ENCODE measurements at regions not wholly inside any gene's neighbourhood (a gene's known extent, or its start where the extent isn't known, plus 50 kb on each side); places are given as distances from the start of the nearest gene placed in this dataset.

DNA sequence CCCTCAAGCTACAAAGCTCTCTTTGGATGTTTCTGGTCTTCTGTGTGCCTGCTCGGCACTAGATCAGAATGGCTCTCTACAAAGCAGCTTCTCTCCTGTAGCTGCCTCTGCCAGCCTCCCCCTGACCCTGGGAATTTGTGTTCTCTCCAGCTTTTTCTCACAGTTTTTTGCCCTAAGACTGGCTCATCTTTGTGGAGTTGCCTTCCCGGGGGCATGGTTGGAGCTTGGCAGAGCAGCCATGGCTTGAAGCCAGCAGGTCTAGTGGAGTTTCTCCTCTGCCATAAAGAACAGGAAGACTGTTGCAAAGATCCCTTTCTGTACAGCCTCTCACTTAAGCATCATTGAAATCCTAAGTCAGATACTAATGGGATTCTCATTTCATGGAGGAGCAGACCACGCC, 163.3 kb upstream of the MAMLD1 start (continued):
- TF ChIP-seq, protein P1, sequence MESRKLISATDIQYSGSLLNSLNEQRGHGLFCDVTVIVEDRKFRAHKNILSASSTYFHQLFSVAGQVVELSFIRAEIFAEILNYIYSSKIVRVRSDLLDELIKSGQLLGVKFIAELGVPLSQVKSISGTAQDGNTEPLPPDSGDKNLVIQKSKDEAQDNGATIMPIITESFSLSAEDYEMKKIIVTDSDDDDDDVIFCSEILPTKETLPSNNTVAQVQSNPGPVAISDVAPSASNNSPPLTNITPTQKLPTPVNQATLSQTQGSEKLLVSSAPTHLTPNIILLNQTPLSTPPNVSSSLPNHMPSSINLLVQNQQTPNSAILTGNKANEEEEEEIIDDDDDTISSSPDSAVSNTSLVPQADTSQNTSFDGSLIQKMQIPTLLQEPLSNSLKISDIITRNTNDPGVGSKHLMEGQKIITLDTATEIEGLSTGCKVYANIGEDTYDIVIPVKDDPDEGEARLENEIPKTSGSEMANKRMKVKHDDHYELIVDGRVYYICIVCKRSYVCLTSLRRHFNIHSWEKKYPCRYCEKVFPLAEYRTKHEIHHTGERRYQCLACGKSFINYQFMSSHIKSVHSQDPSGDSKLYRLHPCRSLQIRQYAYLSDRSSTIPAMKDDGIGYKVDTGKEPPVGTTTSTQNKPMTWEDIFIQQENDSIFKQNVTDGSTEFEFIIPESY (IDR thresholded peaks at IDR 0.05): no peak

DNA sequence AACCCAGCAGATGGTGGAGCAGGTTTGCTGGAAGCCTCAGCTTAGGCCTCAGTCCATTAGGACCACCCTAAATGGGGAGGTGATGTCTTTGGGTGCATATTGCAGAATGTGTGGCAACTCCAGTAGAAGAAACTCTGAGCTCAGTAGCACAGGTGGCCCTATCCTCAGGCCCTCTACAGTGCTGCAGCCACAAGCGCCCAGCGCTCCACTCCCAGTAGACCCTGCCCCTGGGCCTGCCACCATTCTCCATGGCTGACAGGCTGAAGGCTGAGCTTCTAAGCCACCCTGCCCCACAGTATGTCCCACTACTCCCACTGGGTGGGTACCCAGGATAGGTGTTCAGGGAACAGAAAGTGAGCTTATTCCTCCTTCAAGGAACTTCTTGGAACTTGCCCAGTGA, 162.8 kb upstream of the MAMLD1 start:
- TF ChIP-seq, protein P2, sequence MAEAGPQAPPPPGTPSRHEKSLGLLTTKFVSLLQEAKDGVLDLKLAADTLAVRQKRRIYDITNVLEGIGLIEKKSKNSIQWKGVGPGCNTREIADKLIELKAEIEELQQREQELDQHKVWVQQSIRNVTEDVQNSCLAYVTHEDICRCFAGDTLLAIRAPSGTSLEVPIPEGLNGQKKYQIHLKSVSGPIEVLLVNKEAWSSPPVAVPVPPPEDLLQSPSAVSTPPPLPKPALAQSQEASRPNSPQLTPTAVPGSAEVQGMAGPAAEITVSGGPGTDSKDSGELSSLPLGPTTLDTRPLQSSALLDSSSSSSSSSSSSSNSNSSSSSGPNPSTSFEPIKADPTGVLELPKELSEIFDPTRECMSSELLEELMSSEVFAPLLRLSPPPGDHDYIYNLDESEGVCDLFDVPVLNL (IDR thresholded peaks at IDR 0.05; ENCODE audit: low read depth, low read length): no peak
- no peak for TF ChIP-seq EGR1 (IDR thresholded peaks at IDR 0.05; ENCODE audit: borderline replicate concordance in 1 of 2, low read depth in 2 of 2, low read length in 2 of 2)
- TF ChIP-seq SMARCA5 (IDR thresholded peaks at IDR 0.05): no peak
- TF ChIP-seq SP1 (IDR thresholded peaks at IDR 0.05; ENCODE audit: low read depth, low read length): no peak
- no peak for TF ChIP-seq CHD4 (IDR thresholded peaks at IDR 0.05)
- no peak for TF ChIP-seq PAX8 (IDR thresholded peaks at IDR 0.05)
- TF ChIP-seq NRF1 (conservative IDR thresholded peaks at IDR 0.05; ENCODE audit: low read depth, low read length): no peak
- TF ChIP-seq, protein P3, sequence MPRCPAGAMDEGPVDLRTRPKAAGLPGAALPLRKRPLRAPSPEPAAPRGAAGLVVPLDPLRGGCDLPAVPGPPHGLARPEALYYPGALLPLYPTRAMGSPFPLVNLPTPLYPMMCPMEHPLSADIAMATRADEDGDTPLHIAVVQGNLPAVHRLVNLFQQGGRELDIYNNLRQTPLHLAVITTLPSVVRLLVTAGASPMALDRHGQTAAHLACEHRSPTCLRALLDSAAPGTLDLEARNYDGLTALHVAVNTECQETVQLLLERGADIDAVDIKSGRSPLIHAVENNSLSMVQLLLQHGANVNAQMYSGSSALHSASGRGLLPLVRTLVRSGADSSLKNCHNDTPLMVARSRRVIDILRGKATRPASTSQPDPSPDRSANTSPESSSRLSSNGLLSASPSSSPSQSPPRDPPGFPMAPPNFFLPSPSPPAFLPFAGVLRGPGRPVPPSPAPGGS (IDR thresholded peaks at IDR 0.05; ENCODE audit: borderline replicate concordance, insufficient read depth, low read depth, low read length, poor library complexity, severe bottlenecking): no peak
- TF ChIP-seq, protein P4, sequence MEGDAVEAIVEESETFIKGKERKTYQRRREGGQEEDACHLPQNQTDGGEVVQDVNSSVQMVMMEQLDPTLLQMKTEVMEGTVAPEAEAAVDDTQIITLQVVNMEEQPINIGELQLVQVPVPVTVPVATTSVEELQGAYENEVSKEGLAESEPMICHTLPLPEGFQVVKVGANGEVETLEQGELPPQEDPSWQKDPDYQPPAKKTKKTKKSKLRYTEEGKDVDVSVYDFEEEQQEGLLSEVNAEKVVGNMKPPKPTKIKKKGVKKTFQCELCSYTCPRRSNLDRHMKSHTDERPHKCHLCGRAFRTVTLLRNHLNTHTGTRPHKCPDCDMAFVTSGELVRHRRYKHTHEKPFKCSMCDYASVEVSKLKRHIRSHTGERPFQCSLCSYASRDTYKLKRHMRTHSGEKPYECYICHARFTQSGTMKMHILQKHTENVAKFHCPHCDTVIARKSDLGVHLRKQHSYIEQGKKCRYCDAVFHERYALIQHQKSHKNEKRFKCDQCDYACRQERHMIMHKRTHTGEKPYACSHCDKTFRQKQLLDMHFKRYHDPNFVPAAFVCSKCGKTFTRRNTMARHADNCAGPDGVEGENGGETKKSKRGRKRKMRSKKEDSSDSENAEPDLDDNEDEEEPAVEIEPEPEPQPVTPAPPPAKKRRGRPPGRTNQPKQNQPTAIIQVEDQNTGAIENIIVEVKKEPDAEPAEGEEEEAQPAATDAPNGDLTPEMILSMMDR (IDR thresholded peaks at IDR 0.05 in 2 of 3, conservative IDR thresholded peaks at IDR 0.05 in 1 of 3; ENCODE audit: control insufficient read depth in 2 of 3, extremely low read depth in 1 of 3, insufficient read depth in 1 of 3, low read depth in 3 of 3, low read length in 3 of 3): no peak
- no peak for TF ChIP-seq RFX5 (IDR thresholded peaks at IDR 0.05; ENCODE audit: low read depth, low read length)
- TF ChIP-seq JUND (IDR thresholded peaks at IDR 0.05; ENCODE audit: low read depth, low read length): no peak
- no peak for TF ChIP-seq KDM1A (IDR thresholded peaks at IDR 0.05; ENCODE audit: borderline replicate concordance)
- no peak for TF ChIP-seq ETV6 (conservative IDR thresholded peaks at IDR 0.05 in 1 of 2, IDR thresholded peaks at IDR 0.05 in 1 of 2; ENCODE audit: borderline replicate concordance in 1 of 2, low read depth in 1 of 2)
- no peak for TF ChIP-seq ZNF24 (IDR thresholded peaks at IDR 0.05)
- no peak for TF ChIP-seq RAD51 (IDR thresholded peaks at IDR 0.05)
- TF ChIP-seq ZBED1 (IDR thresholded peaks at IDR 0.05; ENCODE audit: borderline replicate concordance): no peak
- no peak for TF ChIP-seq SIN3A (IDR thresholded peaks at IDR 0.05; ENCODE audit: low read depth, low read length)
- TF ChIP-seq CREM (IDR thresholded peaks at IDR 0.05; ENCODE audit: low read depth): no peak
- no peak for TF ChIP-seq BCL11A (IDR thresholded peaks at IDR 0.05; ENCODE audit: low read depth, low read length)
- Histone ChIP-seq H3K9ac (ENCODE audit: control insufficient read depth, insufficient read depth, low read length) (no peak overlapping the region), H3K27ac (ENCODE audit: control insufficient read depth, insufficient read depth) (peak overlapping the region; percentile 11; the same call in 1 of the 2 replicates), H3K9me3 (replicated peaks; ENCODE audit: control insufficient read depth, insufficient read depth, low read length) (no peaks in the 10 kb centered on the region), H3K4me3 (no peak overlapping the region), H3K4me1 (ENCODE audit: control insufficient read depth, insufficient read depth, low read length) (peaks cover 12% of the 10 kb centered on the region), H2AFZ (ENCODE audit: control insufficient read depth, low read depth, low read length) (no peak overlapping the region), H3K4me2 (ENCODE audit: control insufficient read depth, insufficient read depth) (no peak overlapping the region), H4K20me1 (ENCODE audit: control insufficient read depth, insufficient read depth) (no peaks in the 10 kb centered on the region), H3K27me3 (replicated peaks in 1 of 2; ENCODE audit: control insufficient read depth in 2 of 2, insufficient read depth in 2 of 2, low read length in 1 of 2) (no peaks in the 10 kb centered on the region), H3K36me3 (ENCODE audit: control insufficient read depth in 2 of 2, insufficient read depth in 2 of 2, low read length in 1 of 2) (no peaks in the 10 kb centered on the region), H3K79me2 (ENCODE audit: control insufficient read depth, insufficient read depth, low read length) (no peaks in the 10 kb centered on the region)
- ChIA-PET SMC1A (ENCODE audit: uncharacterized antibody, unreplicated experiment) (no interaction called here), POLR2A (no interaction called here), RAD21 (ENCODE audit: unreplicated experiment) (no interaction called here), CTCF (no interaction called here)
- intact Hi-C loops (cut with micrococcal nuclease; ENCODE audit: unreplicated experiment) (loop anchor here (10.0 kb wide), 1 partner anchor 236 kb away; no protein-coding TSS in a partner anchor), in situ Hi-C loops (cut with MboI) (no loop called here)
- ATAC-seq (no peak), DNase-seq (ENCODE audit: low read depth, low spot score) (no peak), FAIRE-seq (no peak)
- WGBS (ENCODE audit: insufficient coverage, insufficient replicate concordance, low lambda C conversion rate, missing lambda C conversion rate): 69% methylated on average over 2 of the region's 2 CpGs
- BruUV-seq (replicated peaks): no TSS peak
